Suppressor macrophage treated with lipopolysaccharide for 1 hour (primary cell): ENCODE measurements at regions not wholly inside any gene's neighbourhood (a gene's known extent, or its start where the extent isn't known, plus 50 kb on each side); places are given as distances from the start of the nearest gene placed in this dataset.
A peak's percentile ranks its signal among the peaks of the same experiment; 100 is the strongest.

Experiments used
- DNase-seq, 3 donors: peaks; one replicate each; pipeline ENCODE4 v3.0.0-alpha.2; 2020 to 2022

- no peak for DNase-seq
Observed at GRCh38 chr9:78756813-78757510, 460.0 kb downstream of the PSAT1 start.

GRCh38 chr9:78763424-78763823 is 466.5 kb downstream of the PSAT1 start:
- DNase-seq = no peak

- no peak for DNase-seq
Observed at GRCh38 chr9:78765861-78766260, 468.9 kb downstream of the PSAT1 start.

- DNase-seq = no peak
Observed at GRCh38 chr9:78767490-78767889, 470.6 kb downstream of the PSAT1 start.

GRCh38 chr9:78769690-78770089 is 472.8 kb downstream of the PSAT1 start:
- DNase-seq = no peak

- DNase-seq = no peak
Observed at GRCh38 chr9:78775211-78775610, 478.3 kb downstream of the PSAT1 start.

GRCh38 chr9:78775696-78776295 is 478.9 kb downstream of the PSAT1 start:
- peak; percentile 22 to 40 (median 37) for DNase-seq

GRCh38 chr9:78777747-78778146 is 480.8 kb downstream of the PSAT1 start:
- DNase-seq = no peak

- no peak for DNase-seq
Observed at GRCh38 chr9:78778318-78778717, 481.4 kb downstream of the PSAT1 start.

GRCh38 chr9:78778861-78779374 is 482.0 kb downstream of the PSAT1 start:
- no peak for DNase-seq

GRCh38 chr9:78781681-78782080 is 484.8 kb downstream of the PSAT1 start:
- DNase-seq = no peak

GRCh38 chr9:78782234-78782633 is 485.3 kb downstream of the PSAT1 start:
- no peak for DNase-seq

- DNase-seq = no peak
Observed at GRCh38 chr9:78782858-78783257, 485.9 kb downstream of the PSAT1 start.

GRCh38 chr9:78783743-78784142 is 486.8 kb downstream of the PSAT1 start:
- DNase-seq = no peak

GRCh38 chr9:78786794-78787193 is 489.9 kb downstream of the PSAT1 start:
- peak in 2 of 3 donors; percentile 55 to 56 for DNase-seq

GRCh38 chr9:78788101-78788500 is 491.2 kb downstream of the PSAT1 start:
- DNase-seq = no peak

GRCh38 chr9:78791779-78792178 is 494.9 kb downstream of the PSAT1 start:
- DNase-seq = no peak

GRCh38 chr9:78792745-78793144 is 495.8 kb downstream of the PSAT1 start:
- no peak for DNase-seq

GRCh38 chr9:78805771-78806170 is 508.8 kb downstream of the PSAT1 start:
- DNase-seq = no peak

- no peak for DNase-seq
Observed at GRCh38 chr9:78806492-78807160, 509.7 kb downstream of the PSAT1 start.

GRCh38 chr9:78807286-78807685 is 510.4 kb downstream of the PSAT1 start:
- no peak for DNase-seq

GRCh38 chr9:78808048-78808447 is 511.1 kb downstream of the PSAT1 start:
- no peak for DNase-seq

- no peak for DNase-seq
Observed at GRCh38 chr9:78811622-78812276, 514.8 kb downstream of the PSAT1 start.
